Femur (tissue), 1 donor: ENCODE measurements at regions not wholly inside any gene's neighbourhood (a gene's known extent, or its start where the extent isn't known, plus 50 kb on each side); places are given as distances from the start of the nearest gene placed in this dataset.
A peak's percentile ranks its signal among the peaks of the same experiment; 100 is the strongest.

Experiments
- DNase-seq: peaks from one replicate; pipeline ENCODE4 v3.0.0-alpha.2; 2017

DNA sequence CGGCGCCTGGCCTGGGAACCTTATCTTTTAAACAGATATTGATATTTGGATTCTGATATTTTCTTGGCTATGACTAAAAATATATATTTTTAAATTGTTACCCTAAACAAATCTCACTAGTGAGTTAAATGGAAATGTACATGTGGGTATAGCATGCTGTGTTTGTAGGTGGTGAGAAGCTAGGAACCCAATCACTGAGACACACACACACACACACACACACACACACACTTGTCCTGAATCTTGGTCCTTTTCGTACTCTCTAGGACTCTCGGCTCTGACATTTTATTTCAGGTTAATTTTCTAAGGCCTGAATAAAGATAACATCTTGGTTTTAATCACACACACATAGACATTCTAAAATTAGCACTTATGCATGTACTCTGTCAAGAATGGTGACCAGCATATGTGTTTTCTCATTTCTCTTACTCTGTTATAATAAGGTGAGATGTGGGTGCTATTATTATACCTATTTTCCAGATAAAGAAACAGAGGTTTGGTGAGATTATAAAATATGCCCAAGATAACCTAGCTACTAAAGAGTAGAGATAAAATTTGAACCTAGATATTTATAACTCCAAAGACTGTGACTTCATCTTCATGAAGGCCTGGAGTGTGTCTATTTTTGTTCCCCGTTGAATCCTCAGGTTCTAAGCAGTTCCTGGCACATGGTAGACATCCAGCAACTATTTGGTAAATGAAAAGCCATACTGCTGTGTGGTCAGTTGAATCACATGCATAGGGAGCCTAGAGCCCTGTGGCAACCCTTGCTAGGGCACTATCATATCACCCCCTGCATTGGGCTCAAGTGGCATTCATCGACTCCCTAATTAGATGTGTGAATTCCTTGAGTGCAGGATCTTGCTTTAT is 85.0 kb upstream of the RAB3GAP2 start:
- DNase-seq, result no peak

DNA sequence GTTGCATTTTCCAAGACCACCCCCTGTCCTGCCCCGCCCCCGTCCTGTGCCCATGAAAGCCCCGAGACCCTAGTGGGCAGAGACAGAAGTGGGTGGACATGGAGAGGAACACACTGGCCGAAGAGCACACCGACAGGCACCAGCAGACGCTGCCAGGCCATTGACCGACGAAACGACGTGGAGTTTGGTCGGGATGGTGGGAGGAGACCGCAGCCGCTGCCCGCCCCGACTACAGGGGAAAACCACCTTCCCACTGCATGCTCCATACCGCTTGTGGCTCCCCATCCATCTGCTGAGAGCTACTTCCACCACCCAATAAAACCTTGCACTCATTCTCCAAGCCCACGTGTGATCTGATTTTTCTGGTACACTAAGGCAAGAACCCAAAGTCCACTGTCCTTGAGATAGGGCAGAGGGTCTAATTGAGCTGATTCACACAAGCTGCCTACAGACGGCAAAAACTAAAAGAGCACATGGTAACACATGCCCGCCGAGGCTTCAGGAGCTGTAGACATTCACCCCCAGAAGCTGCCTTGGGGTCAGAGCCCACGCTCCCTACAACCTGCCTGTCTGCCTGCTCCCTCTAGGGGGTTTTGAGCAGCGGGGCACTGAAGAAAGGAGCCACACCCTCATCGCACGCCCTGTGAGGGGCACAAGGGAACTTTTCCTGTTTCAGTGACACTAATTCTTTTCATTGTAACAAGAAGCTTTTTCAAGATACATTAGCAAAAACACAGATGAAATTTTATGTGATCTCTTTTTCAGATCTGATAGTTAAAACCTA is 81.2 kb upstream of the RAB3GAP2 start:
- no peak for DNase-seq

DNA sequence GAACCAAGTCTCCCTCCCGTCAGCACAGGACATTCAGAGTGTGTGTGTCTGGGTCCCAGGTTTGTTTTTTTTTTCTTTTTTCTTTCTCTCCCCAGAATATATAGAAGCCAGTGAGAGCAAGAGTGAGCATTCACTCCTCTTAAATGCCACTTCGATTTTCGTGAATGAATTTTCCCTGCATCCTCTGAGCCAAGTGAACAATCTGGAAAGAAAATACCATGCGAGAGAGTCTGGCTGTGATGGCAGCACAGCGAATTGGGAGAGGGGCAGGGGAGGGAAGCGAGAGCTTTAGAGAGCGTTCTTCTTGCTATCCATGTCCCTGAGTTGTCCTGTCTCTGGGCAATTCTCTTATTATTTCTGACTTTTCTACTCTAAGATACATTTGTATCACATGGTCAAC is 76.0 kb upstream of the RAB3GAP2 start:
- DNase-seq, result no peak

DNA sequence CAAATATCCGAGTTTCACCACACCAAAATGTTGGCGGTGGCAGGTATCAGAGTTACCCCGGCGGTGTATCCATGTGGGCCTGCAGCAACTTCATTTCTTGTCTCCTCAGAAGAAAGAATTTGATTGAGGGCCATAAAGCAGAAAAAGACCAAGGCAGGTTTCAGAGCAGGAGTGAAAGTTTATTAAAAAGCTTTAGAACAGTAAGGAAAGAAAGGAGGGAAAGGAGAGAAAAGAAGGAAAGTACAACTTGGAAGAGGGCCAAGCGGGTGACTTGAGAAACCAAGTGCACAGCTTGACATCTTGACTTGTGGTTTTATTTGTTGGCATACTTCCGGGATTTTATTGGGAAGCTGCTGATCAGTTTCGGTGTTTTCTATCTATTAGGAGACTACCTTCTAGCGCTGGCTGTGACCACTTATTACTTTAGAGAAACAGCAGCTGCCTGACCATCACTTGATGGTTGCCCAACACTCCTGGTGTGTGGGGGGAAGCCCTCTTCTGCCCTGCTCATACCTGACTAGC is 75.5 kb upstream of the RAB3GAP2 start:
- no peak for DNase-seq

DNA sequence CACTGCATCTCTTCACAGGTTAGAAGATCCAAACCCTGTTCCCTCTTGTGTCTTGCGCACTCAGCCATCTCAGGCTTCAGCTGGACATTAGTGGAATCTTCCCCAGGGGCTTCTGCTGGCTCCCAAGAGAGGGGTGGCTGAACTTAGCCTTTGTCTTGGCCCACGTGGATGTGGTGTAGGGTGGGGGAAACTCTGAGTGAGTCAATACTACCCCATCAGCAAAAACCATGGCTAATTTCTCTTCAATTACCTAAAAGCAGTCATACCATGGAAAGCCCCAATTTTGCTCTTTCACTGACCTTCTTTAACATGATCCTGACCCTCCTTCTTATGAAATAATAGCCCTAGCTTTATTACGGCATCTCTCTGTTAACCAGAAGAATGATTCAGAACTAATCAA is 72.5 kb upstream of the RAB3GAP2 start:
- no peak for DNase-seq

DNA sequence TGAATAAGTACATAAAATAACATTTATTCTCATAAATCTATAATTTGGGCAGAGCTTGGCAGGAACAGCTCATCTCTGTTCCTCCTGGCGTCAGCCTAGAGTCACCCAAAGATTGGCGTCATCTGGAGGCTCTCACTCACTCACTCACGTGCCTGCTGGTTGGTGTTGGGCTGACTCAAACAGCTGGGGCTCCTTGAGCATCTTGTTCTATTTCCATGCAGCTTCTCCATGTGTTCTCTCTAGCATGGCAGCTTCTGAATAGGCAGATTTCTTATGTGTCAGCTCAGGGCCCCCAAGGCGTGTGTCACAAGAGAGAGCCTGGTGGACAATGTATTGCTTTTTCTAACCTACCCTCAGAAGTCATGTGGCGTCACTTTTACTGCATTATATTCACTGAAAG is 70.6 kb upstream of the RAB3GAP2 start:
- no peak for DNase-seq

DNA sequence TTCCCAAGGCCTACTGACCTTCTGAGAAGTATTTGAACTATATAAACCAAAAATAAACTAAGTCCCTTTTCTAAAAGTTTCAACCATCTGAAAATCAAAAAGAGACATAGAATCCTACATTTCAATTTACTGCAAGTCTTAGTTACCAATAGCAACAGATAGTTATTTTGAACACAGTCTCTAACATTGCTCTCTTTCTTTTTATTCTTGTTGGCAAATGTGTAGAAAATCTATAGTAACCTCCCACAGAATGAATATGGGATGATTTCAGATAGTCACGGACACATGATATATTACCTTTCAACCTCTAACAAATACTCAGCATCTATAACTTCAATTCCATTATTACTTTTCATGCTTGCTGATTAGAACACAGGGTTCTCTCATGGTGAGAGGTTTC is 68.9 kb upstream of the RAB3GAP2 start:
- DNase-seq, result no peak

DNA sequence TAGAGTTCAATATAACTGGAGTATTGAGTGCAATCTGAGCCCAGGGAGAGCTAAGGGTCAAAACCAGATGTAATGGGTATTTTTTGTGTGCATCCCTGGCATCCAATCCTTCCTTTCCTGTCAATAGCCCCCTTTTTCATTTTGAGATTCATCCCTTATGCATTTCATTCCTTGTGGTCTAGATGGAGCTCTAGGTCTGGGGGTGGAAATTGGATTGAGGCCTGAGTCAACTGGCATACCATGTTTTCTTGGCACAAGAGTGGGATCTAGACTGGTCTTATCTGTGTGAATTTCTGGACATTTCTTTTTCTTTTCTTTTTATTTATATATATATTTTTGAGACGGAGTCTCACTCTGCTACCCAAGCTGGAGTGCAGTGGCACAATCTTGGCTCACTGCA is 67.3 kb upstream of the RAB3GAP2 start:
- no peak for DNase-seq

DNA sequence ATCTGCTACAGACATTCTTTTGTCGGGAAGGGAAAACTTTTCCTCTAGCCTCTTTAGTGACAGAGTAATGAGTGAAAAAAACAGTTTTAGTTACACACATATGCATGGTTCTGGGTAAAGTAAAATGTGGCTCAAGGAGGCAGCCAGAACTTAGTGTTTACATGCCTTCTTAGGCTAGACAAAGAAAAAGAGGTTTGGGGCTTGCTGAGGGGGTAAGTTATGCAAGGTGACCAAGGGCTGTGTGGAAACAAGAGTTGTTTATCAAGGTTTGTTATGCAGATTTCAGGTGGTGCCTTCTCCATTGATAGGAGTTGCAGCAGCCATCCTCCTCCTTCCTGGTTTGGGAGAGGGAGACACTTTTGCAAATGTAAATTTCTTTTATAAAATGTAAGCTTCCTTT is 66.5 kb upstream of the RAB3GAP2 start:
- DNase-seq, result no peak

DNA sequence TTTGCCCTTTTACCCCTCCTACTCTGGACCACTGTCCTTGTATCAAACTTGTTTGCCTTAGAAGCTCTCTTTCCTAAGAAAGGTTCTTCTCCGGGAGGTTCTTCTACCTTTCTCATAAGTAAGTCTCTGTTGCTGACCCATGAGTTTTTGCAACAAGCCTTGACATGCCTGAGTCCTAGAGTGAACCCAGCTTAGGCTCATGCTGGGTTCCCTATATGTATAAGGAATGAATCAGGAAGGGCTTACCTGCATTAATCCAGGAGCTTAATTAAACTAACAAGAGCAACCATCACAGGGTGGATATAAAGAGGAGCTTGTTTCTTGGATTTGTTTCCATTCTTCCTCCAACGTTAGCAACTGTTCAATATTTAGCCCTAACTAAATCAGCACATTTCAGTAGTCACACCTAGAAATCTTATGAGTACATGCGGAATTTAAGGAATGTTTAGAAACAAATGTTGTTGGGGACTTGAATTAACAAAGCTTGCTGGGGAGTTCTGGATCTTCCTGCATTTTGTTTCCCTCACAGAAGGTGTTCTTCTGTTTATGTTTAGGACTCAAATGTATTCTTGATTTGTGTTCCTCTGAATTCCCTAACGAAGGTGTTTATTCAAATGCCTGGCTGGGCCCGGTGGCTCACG is 64.3 kb upstream of the RAB3GAP2 start:
- no peak for DNase-seq

DNA sequence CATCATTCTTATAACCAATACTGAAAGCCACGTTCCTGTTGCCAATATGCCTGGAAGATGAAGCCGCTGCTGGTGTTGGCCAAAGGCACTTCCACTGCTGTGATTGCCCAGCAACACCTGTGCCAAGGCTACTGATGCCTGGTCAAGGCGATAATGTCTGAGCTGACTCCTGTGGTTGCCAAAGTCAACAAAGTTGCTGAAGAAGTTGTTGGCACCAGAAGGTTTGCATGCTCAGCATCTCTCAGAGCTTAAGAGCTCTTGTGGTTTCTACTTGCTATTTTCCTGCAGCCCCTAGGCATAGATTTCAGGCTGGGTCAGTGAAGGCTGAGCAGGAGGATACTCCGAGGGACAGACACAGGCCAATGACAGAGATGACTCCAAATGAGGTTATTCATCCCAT is 63.4 kb upstream of the RAB3GAP2 start:
- DNase-seq, result peak; percentile 33

DNA sequence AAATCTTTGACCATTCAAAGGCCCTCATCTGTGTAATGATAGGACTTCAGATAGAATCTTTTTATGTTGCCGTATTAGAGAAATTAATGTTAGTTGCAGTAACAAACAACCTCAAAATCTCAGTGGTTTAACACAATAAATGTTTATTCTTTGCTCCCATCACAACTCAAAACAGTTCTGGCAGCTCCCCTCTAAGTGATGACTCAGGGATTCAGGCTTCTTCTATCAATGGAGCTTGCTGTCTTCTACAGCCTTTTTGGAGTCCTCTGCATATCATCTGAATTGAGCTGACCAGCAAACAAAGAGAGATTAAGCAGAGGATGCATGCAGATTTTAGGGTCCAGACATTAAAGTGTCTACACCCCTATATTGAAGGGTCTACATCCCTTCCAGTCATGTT is 59.1 kb upstream of the RAB3GAP2 start:
- DNase-seq, result no peak

DNA sequence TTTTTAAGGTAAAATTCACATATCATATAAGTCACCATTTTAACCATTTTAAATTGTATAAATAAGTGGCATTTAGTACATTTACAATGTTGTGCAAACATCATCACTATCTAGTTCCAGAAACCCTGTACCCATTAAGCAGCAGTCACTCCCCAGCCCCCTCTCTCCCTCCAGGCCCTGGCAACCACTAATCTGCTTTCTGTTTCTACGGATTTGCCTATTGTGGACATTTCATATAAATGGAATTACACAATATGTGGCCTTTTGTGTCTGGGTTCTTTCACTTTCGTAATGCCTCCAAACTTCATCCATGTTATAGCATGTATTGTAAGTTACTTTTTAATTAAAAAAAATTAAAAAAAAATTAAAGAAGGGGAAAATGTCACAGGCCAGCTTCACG is 58.0 kb upstream of the RAB3GAP2 start:
- DNase-seq, result no peak

DNA sequence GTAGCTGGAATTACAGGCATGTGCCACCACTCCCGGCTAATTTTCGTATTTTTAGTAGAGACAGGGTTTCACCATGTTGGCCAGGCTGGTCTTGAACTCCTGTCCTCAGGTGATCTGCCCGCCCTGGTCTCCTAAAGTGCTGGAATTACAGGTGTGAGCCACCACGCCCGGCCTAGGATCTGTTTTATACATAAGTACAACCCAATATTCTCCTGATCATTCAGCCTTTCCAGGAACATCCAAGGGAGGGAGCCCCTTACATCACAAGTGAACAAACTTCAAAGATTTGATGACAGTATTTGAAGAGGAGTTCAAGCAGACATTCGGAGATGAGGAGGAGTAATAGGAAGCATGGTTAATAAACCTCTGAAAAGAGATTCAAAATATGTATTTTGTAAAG is 54.9 kb upstream of the RAB3GAP2 start:
- no peak for DNase-seq

DNA sequence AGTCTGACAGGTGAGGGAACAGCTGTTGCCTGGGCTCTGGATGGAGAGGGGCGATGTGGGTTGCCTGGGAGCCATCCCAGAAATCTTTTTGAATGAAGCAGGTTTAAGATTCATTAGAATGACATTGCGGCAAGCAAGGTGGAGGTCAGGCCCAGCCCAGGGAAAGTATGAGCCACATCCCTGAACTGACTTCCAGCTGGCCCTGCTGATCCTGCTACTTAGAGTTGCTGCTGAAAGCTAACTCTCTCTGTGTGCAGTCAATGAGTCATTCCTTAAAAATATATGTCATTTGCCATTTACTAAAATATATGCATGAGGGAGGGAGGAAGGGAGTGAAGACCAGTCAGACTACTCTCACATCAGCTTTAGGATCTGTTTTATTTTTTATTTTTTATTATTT is 54.3 kb upstream of the RAB3GAP2 start:
- peak; percentile 21 for DNase-seq

DNA sequence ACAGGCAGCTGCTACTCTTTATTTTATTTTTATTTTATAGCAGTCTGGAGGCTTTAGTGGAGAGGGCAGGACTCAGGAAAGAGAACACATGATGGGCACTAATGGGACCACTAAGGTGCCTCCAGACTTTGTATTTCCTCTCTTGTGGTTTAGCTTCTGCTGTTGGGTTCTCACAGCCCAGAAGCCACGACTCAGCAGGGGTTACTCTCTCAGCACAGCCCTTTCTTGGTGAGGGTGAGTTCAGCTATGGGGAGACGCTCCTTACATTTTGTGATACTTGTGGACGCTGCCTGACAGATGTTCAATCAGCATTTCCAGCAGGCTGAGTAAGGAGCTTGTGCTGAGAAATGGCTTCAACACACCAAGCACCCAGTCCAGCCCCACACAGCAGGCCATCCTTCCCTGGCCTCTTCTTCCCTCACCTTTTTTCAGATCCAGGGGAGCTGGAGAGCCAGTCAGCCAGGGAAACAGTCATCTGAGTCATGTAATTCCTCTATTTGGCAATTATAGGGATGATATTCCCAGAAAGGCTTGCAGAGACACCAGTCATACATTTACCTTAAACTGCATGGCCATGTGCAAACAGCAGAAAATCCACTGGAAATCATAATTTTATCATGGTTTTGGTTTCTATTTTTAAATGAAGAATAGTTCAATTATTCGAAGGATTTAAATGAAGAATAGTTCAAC is 53.2 kb upstream of the RAB3GAP2 start:
- no peak for DNase-seq

DNA sequence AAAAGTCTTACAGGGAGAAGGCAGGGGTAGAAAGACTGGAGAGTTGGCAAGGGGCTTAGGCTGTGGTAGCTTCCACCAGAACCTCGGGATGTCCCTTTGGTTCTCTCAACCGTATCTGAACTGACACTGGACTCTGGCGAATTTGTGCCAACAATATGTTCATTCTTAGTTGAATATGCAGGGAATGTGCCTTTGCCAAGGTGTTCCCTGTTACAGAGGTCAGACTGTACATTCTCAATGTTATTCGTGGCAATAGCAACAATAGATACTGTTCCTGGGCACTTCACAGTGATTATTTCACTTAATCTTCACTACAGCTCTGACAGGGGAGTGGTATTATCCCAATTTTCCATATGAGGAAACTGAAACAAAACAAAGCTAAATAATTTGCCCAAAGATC is 51.5 kb upstream of the RAB3GAP2 start:
- DNase-seq, result no peak

DNA sequence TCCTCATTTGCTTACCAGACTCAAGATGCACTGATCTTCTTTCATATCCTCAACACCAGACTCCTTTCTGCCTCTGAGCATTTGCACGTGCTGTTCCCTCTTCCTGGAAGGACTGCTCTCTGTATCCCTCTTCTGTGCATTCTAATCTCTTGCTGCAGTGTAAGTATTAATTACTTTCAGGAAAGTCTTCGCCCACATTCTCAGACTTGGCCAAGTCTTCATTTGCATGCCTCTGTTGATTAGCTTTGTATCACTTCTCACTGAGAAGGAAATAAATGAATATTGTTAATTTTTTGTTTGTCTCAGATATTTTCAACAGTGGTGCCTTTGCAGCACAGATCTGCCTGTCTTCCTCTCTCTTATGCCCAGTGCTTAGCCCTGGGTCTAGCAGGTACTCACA is 50.3 kb upstream of the RAB3GAP2 start:
- DNase-seq, result no peak
